CD4-positive, alpha-beta T cell treated with Interleukin-2 at 100 ng/mL for 4 hours (primary cell): ENCODE measurements at regions not wholly inside any gene's neighbourhood (a gene's known extent, or its start where the extent isn't known, plus 50 kb on each side); places are given as distances from the start of the nearest gene placed in this dataset.
"Not testable (repeated sequence)": the region's sequence is repeated elsewhere in the genome, so short reads cannot be mapped to it uniquely, and the experiment has no call there.

ENCODE experiments used
- DNase-seq: peaks from one replicate; pipeline ENCODE4 v3.0.0-alpha.2; 2020; ENCODE audit warnings: low spot score

GRCh38 chr10:109405338-109405737 lies 518.0 kb downstream of the XPNPEP1 start:
- DNase-seq: no peak

GRCh38 chr10:109403551-109403950 lies 519.8 kb downstream of the XPNPEP1 start:
- no peak for DNase-seq

GRCh38 chr10:109393425-109393824 lies 529.9 kb downstream of the XPNPEP1 start:
- DNase-seq: no peak

- DNase-seq: no peak
Observed at GRCh38 chr10:109386921-109387320, 536.4 kb downstream of the XPNPEP1 start.

GRCh38 chr10:109386101-109386500 lies 537.2 kb downstream of the XPNPEP1 start:
- DNase-seq: no peak

DNA sequence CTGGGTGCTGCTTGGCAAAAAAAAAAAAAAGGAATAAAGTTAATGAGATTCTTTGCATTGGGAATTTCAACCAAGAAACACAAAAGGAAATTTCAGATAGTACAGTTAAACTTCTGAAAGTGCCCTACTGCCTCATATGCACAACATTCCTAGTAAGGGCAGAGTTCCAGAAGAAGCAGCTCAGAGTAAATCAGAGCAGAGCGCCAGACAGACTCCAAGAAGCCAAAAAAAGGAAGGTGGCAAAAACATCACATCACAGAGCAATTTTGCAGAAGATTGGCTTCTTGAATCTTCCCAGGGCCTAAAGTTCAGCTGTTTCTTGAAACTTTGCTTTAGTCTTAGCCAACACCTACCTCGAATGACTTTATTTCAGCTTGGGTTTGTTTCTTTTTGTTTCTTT lies 544.1 kb downstream of the XPNPEP1 start:
- no peak for DNase-seq

DNA sequence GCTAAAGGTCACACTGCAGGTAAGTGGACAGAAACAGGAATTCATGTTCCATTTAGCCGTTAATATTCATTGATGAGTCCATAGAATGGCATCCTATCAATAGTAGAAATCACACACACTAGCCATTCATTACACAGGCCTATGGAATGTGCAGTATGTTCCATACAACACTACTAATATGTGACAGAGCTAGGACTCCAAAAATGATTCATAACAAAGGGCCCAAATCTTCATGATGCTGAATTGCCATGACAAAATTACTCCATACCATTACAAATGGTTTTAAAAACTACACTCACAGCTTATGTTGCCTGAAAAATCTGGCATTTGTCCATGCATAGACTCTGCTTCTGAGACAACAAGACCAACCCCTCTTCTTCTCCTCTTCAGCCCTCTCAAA lies 549.1 kb downstream of the XPNPEP1 start:
- no peak for DNase-seq

DNA sequence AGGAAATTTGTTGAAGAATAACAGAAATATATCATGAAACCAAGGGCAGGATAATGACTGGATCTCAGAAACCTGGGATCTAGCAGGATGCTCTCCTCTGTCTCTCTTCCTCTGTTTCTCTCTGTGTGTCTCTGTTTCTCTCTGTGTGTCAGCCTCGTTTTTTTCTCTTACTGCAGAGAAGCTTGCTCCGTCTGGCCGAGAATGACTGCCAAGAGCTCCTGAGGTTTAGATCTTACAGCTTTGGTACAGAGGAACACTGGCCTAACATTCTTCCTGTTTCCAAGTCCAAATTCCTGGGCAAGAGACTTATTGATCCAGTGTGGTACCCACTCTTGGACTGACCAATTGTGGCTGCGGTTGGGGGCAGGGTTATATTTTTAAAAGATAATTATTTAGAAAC lies 564.0 kb downstream of the XPNPEP1 start:
- no peak for DNase-seq

GRCh38 chr10:109358325-109358724 lies 565.0 kb downstream of the XPNPEP1 start:
- no peak for DNase-seq

GRCh38 chr10:109348324-109348723 lies 575.0 kb downstream of the XPNPEP1 start:
- no peak for DNase-seq

- DNase-seq: no peak
Observed at GRCh38 chr10:109343293-109343692, 580.0 kb downstream of the XPNPEP1 start.

DNA sequence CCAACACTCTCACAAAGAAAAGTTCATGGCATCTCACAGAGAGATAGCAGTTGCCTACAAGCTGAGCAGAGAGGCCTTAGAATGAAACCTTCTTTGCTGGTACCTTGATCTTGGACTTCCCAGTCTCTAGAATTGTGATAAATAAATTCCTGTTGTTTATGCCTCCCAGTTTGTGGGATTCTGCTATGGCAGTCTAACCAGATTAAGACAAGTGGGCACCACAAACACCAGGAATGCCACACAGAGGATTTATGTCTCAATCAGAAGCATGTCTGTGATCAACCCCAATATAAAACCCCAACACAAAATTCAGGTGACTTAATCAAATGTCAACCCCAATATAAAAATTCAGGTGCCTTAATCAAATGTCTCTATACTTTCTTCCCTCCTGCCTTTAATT lies 581.3 kb downstream of the XPNPEP1 start:
- DNase-seq: no peak

- DNase-seq: no peak
Observed at GRCh38 chr10:109328001-109328400, 595.3 kb downstream of the XPNPEP1 start.

GRCh38 chr10:109327266-109327665 lies 596.0 kb downstream of the XPNPEP1 start:
- no peak for DNase-seq

- no peak for DNase-seq
Observed at GRCh38 chr10:109324721-109325120, 598.6 kb downstream of the XPNPEP1 start.

DNA sequence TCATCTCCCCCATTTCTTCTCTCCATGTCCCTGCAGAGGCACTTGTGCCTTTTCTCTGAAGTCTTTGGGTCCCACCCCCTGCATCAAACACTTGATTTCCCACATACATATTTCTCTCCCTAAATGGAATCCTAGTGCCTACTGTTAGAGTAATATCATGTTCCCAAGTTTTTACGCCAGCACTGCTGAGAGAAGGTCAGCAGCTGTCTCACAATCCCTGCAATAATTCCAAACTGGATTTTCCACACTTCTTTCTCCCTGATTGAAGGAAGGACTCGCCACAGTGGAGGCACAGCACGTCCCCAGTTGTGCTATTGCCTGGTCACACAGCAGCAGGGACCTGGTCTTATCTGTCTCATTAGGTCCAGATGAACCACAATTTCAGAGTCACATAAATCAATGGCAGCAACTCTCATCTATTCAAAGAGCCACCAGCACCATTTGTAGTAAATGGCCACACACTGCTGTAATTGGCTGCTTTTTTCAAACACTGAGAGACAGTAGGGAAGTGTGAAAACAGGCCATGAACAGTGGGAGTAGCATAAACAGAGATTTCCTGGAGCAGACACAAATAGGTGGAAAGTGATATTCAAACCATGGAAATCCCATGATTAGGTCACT lies 605.5 kb downstream of the XPNPEP1 start:
- DNase-seq: no peak

DNA sequence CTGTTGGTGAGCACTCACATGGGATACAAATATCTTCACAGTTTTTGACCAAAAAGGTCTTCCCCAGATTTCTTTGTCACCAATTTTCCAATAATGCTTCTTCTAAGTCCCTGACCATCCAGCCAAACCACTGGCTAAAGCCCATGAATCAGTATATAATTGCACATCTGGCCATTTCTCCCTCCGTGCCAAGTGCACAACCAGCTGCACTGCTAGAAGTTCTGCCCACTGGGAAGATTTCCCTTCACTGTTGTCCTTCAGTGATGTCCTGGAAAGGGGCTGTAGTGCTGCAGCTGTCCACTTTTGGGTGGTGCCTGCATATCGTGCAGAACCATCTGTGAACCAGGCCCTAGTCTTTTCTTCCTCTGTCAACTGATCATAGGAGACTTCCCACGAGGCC lies 609.3 kb downstream of the XPNPEP1 start:
- not testable (repeated sequence) for DNase-seq

DNA sequence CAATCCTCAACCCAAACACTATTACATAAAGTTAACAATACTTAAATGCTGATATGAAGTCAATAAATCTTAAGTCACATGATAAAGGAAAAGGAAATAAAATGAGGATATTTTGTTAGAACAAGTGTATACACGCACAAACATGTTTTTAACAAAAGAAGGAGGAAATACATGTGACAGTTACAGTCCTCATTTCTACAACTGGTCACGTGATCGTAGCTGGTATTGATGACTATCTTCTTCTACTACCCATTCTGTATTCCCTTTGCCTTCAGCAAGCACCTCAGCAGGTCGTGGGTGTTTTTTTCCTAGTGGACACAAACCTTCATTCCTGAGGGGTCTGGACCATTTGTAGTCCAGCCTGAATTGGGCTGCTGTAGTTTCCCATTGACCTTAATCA lies 610.8 kb downstream of the XPNPEP1 start:
- DNase-seq: not testable (repeated sequence)

- no peak for DNase-seq
Observed at GRCh38 chr10:109308971-109309370, 614.3 kb downstream of the XPNPEP1 start.

DNA sequence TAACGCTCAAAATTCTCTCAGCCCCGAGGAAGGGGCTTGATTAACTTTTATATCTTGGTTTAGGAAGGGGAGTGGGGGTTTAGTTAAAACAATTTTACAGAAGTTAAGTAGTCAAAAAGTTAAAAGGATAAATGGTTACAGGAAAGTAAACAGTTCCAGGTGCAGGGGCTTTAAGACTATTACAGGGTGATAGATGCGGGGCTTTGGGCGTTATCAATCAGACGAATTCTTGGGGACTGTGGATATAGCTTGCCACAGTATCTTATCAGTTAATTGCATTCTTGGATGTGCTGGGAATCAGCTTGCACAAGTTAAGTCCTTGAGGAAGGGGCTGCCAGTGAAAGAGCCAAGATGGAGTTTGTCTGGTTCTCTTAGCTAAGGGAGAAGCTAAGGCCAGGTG lies 616.2 kb downstream of the XPNPEP1 start:
- not testable (repeated sequence) for DNase-seq

GRCh38 chr10:109306698-109307097 lies 616.6 kb downstream of the XPNPEP1 start:
- DNase-seq: no peak

- DNase-seq: no peak
Observed at GRCh38 chr10:109287858-109288257, 635.5 kb downstream of the XPNPEP1 start.

DNA sequence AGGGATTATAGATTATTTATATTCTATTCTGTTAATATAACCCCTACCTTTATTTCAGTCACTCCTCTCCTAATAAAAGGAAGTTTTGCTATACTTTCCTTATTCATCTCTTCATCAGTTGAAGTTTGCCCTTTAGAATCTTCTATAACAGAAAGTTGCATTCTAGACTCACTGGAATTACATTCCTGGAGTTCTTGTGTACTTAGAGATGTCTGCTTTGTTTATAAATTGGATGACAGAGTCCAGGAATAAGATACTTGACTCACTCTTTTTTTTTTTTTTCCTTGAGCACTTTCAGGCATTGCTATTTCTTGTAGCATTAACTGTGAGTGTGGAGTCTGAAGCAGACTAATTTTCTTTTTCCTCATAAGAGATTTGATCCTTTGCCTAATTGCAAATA lies 640.8 kb downstream of the XPNPEP1 start:
- DNase-seq: no peak

DNA sequence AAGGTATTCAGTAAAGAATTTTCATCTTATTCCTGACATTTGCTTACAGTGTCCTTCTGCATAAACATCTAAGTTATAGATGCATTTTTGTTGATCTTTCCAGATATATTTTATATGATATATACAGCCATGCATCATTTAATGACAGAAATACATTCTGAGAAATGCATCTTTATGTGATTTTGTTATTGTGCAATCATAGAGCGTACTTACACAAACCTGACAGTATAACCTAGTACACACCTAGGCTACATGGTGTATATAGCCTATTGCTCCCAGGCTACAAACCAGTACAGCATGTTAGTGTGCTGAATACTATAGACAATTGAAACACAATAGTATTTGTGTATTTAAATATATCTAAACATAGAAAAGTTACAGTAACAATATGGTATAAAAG lies 642.0 kb downstream of the XPNPEP1 start:
- DNase-seq: no peak

DNA sequence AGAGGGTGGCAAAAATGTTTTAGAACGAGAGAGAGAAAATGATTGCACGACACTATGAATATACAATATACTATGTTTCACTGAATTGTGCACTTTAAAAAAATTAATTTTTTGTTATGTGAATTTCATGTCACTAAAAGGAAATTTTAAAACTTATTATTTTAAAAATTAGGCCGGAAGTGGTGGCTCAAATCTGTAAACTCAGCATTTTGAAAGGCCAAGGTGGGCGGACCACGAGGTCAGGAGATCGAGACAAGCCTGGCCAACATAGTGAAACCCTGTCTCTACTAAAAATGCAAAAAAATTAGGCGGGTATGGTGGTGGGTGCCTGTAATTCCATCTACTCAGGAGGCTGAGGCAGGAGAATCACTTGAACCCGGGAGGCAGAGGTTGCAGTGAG lies 642.5 kb downstream of the XPNPEP1 start:
- DNase-seq: no peak
